HPDE6-E6E7 (cell line): ENCODE measurements at regions not wholly inside any gene's neighbourhood (a gene's known extent, or its start where the extent isn't known, plus 50 kb on each side); places are given as distances from the start of the nearest gene placed in this dataset.
A peak's percentile ranks its signal among the peaks of the same experiment; 100 is the strongest.

Experiments used
- DNase-seq: peaks from one replicate; pipeline ENCODE4 v3.0.0; 2011; ENCODE audit warnings: missing footprints; ENCODE audit errors: extremely low spot score

DNA sequence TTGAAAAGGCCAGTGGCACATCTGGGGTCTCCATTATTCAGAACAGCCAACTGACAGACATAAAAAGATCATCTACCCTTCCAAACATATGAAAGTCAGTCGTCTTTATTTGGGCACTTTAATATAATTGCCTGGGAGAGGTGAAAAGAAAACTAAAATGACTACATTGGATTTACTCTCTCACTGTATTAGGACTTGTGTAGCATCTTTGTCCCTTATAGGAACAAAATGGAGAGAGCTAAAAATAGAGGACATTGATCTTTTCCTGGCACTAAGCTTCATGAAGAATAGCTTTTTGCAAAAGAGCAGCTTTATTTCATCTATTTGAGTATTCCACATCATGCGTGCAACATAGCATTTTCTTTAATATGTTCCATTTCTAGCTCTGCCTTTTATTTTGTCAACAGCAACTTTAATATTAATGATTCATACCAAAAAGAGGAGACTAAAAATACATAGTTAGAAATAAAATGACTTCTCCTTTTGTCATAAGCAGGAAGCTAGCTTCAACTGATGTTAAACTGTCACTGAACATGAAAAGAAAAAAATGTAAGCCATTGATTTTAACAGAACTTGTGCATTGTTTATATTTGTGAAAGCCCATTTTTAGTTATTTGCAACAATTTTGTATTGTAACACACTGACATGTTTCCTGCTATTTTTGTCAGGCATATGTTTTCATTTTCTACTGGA is 254.6 kb downstream of the SEC23A start:
- no peak for DNase-seq

GRCh38 chr14:38847161-38847560 is 255.9 kb downstream of the SEC23A start:
- no peak for DNase-seq

DNA sequence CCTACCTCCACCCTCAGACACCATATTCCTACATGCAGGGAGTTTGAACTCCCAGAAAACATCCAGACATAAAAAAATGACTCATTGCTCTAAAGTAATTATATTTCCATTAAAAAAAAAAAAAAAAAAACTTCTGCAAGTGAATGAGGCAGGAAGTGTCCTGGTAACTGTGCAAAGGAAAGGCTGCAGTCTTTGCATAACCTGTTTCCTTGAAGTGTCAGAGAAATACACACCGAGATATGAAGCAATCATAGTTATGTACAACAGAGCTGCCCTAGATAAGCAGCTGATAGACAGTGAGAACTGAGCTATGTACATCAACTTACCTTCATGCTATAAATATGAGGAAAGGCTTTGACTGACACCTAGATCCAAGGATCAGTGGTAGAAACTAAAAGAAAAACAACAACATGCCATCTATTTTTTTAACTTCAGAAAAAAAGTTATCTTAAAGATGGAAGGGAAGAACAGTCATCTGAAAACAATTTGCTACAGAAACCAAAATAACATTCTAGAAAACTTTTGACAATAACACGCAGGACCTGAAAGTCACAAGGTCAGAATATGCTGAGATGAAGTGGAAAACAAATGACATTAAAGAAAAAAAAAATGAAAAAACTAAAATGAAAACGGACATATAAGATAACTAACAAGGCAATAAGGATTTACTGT is 263.2 kb downstream of the SEC23A start:
- DNase-seq: peak; percentile 2

DNA sequence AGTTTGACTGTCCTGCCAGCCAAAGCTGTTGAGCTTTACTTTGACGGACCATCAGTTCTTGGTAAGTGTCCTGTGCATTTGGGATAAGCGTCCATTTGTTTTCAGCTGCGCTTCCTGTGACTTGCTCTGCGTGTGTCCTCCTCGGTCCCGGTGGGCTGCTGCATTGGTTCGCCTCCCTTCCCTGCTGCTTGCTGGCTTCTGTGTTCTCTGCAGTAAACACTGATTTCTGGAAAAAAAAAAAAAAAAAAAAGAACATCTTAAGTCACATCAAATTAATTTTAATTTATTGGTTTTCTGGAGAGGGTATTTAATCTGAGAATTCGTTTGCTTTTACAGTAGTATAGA is 264.1 kb downstream of the SEC23A start:
- no peak for DNase-seq

- no peak for DNase-seq
These were observed 264.7 kb downstream of the SEC23A start for GRCh38 chr14:38838049-38838978.

GRCh38 chr14:38837343-38838048 is 265.5 kb downstream of the SEC23A start:
- no peak for DNase-seq

GRCh38 chr14:38836539-38836938 is 266.5 kb downstream of the SEC23A start:
- DNase-seq: no peak

DNA sequence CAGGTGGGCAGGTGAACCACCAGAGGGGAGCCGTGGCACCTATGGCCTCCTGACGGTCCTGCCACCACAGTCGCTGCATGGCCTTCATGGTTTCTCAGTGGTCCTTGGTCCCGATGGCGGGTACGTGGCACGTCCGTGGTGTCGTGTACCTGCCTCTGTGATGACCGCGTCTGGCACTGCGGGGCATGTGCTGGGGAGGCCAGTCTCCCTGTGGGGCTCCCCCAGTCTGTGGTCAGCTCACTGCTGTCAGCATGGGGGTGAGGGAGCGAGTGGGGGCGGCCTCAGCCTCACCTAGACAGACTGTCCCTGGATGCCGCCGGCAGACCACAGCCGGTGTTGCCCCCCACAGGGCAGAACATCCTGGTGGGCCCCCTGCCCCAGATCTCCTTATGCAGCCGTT is 267.2 kb downstream of the SEC23A start:
- DNase-seq: no peak

- DNase-seq: no peak
These were observed 274.7 kb downstream of the SEC23A start for GRCh38 chr14:38828183-38828827.

GRCh38 chr14:38824706-38825105 is 278.3 kb downstream of the SEC23A start:
- no peak for DNase-seq

- DNase-seq: no peak
These were observed 284.5 kb downstream of the SEC23A start for GRCh38 chr14:38818555-38818954.

- no peak for DNase-seq
These were observed 294.1 kb downstream of the SEC23A start for GRCh38 chr14:38808734-38809455.

GRCh38 chr14:38799671-38800070 is 303.4 kb downstream of the SEC23A start:
- DNase-seq: no peak

DNA sequence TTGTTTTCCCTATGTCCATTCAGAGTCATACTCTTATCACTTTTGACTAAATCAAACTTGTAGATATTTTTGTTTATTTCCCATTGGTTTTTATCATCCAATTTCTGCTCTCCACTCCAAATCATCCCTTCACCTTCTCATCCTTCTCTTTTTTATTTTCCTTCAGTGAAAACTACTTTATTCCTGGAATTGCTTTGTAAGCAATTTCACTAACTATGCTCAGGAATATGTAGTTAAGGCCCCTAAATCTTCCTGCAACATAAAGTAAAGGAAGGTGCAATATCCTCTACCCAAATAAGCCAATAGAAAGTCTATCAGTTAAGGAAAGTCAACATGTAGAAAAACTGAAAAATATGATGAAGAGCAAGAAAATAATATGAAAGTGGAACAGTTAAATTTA is 308.4 kb downstream of the SEC23A start:
- no peak for DNase-seq

DNA sequence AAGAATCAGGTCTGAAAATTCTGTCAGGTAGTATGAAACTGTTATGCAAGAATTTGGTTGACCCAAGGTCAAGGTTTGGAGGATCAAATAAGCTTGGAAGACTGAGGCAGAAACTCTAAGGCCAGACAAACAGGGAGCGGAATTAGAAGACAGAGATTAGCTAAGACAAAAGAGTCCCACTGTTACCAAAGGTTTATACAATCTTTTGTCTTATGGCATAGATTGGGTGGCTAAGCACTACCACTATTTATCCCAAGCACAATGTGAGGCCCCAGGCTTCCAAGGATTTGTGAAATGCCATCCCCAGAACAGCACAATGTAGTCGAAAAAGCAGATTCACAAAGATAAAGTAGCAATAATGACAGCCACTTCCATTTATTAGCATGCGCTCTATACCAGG is 311.2 kb downstream of the SEC23A start:
- DNase-seq: no peak

DNA sequence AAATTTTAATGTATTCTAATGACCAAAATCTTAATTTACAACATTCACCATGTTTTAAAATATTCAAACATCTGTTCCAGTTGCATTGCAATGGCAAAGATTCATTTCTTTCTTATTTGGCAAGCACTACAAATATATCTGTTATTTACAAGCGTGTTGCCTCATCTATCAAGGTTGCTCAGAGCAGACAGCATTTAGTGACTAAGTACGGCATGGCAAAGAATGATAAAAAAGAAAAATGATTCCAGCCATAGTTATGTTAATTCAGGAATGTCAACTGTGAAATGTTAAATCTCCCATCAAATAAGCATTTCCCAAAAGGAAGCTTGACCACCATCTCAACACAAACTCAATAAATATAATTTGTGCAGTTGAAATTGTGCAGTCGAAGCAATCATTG is 312.1 kb downstream of the SEC23A start:
- no peak for DNase-seq

DNA sequence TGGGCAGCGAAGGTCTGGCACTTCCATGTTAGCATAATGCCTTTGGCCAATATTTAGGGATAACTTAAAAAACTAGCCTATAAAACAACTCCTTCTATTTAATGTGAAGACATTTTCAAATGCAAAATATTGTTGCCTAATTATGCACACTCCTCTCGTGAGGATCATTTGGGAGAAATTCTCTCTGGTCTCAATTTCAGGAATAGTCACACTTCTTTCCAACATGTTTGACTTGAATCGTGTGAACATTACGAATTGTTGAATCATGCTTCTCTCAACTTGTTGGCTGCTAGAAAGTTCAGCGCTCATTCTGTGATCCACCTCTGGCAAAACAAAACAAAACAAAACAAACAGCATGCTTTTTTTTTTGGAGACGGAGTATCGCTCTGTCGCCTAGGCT is 313.2 kb downstream of the SEC23A start:
- no peak for DNase-seq

GRCh38 chr14:38788060-38788459 is 315.0 kb downstream of the SEC23A start:
- no peak for DNase-seq

DNA sequence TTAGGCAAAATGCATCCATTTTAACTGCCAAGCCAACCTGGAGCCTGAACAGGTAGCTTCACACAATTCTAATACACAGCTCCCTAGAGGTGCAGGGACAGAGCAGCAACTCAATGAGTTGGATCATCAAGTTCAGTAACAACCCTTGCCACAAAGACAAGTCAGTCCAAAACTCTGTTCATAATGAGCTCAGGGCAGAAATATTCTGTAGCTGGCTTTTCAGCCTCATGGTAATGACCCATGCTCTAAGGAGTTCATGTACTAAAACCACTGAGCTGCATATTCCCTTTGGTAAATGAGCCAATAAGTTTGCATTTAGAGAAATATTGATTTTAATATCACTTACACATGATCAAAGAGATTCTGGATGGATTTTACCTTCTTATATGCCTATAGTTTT is 316.1 kb downstream of the SEC23A start:
- no peak for DNase-seq

DNA sequence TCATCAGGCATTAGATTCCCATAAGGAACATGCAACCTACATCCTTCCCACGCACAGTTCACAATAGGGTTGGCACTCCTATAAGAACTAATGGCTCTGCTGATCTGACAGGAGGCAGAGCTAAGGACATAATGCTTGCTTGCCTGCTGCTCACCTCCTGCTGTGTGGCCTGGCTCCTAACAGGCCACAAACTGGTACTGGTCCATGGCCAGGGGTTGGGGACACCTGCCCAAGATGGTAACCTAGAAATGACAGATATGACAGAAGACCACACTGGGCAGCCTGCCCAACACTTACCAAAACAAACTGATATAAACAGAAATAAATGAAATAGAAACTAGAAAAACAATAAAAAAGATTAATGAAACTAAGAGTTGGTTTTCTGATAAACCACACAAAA is 325.6 kb downstream of the SEC23A start:
- DNase-seq: no peak

GRCh38 chr14:38775986-38776385 is 327.0 kb downstream of the SEC23A start:
- no peak for DNase-seq
